ENCODE measurements at regions not wholly inside any gene's neighbourhood (a gene's known extent, or its start where the extent isn't known, plus 50 kb on each side); places are given as distances from the start of the nearest gene placed in this dataset.

GRCh38 chr1:201589186-201589585 lies 50.3 kb downstream of the NAV1 start:
- DNase-seq, result no peak

DNA sequence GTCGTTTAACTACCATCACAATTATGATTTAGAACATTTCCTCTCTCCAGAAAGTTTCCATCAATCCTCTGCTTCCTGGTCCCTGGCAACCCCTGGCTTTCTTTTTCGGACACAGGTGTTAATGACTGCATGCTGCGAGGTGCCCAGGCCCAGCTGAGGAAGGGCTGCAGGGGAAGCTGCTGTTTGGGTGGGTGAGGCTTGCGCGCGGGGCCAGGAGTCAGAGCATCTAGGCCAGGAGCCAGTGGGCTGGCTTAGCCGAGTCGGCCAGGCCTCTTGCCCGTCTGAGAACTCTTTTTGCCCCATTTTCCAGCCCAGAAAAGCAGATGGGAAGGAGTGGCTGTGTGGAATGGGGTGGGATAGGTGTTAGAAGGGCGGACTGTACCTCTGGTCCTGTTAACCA lies 51.5 kb downstream of the NAV1 start:
- DNase-seq, result no peak

DNA sequence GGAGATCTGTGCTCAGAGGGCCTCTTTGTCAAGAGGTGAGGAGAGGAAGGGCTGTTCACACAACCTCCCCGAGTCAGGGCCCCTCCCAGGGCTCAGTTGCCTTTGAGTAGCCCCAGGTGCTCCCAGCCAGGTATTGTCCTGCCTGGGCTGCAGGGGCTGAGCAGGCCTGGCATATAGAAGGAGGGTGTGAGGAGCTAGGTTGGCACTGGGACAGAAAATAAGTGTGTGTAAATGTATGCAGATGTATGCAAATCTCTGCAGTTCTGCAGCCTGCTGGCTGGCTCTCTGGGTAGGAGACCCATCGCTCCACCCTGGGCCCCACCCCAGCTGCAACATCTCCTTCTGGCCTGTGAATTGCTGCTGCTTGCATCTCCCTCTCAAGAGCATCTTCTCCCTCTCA lies 52.4 kb downstream of the NAV1 start:
- DNase-seq, result peak; percentile 38

DNA sequence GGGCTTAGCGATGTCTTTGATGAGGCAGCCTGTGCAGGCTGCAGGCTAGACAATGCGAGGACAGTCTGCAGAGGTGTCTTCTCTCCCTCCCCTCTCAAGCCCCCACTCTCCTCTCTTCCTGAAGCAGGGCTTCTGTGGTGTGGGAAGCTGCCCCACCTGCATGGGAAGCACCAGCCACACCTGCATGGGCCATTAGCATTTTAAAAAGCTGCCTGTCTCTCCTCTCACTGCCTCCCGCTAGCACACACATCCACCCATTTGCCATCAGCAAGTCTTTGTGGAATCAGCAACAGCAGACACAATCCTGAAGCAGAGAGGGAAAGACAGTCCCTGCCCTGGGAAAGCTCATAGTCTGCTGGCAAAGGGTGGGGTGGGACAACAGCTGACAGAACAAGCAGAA lies 53.1 kb downstream of the NAV1 start:
- peak; percentile 17 for DNase-seq

GRCh38 chr1:201593200-201593921 lies 54.4 kb downstream of the NAV1 start:
- DNase-seq, result no peak

DNA sequence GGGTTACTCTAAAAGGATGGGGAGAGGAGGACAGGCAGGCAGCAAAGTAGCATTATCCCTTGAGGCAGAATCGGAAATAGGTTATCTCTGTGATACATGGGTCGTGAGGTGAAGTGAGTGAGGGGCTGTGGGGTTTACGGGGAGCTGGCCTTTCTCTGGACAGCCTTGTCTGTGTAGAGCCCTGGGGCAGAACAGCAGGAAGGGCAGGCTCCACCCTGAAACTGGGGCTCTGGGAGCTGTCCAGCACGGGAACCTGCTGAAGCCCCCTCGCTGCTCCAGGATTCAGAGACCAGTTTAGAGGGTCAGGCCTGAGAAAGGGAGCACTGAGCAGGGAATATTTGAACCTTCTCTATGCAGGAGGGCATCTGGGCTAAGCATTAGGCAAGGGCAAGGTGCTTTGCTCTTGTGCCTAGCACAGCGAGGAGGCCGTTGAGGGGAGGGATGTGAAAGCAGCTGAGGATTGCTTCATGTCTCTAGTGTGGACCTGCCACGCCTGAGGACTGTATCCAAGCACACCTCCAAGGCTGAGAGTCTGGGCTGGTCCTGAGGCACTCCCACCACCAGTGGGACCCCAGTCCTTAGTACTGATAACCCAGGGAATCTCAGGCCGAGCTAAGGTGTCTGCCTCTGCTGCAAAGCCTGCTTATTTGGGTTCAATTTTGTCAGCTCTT lies 55.8 kb downstream of the NAV1 start:
- DNase-seq, result no peak

DNA sequence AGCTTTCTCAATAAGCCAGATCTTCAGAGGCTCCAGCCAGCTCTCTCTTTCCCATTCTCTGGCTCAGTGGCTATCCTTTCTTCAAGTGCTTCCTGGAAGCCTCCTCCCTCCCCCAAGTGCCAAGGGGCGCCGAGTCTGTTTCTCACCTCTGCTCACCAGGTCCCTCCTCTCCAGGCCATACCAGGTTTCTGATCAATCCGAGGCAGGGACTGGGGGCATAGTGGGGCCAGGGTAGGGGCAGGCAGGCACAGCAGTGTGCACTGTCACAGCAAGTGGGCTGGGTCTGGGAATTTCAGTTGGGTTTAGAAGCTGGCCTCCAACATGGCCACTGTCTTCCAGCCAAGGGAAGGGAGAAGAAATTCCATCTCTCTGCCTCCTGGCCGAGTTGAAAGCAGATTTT lies 56.5 kb downstream of the NAV1 start:
- no peak for DNase-seq

- no peak for DNase-seq
These were observed 57.4 kb downstream of the NAV1 start for GRCh38 chr1:201596101-201596868.

DNA sequence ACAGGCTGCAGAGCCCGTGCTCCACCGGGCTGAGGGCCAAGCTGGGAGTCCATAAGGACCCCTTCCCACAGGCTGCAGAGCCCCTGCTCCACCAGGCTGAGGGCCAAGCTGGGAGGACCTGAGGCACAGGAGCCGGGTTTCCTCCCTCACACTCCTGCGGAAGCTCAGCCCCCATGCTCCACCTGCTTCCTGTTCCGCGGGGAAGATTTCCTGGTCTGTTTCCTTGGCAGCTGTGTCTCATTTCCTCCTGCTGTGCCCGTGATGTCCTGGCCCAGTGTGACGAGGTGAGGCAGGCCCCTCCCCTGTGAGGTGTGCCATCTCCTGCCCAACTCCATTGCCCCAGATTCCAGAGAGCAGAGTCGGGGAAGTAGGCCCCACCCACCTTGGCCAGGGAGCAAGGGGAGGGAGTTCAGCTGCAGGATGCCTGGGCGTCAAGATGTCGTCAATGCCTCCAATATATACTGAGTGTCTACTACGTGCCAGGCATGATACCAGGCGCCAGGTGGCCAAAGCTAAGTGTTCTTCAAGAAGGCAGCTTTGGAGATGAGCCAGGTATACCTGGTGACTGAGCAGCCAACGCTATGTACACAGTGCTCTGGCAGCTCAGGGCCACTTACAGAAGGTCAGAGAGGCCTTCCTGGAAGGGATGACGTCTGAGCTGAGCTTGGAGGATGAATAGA lies 58.8 kb downstream of the NAV1 start:
- peak; percentile 98 for DNase-seq

DNA sequence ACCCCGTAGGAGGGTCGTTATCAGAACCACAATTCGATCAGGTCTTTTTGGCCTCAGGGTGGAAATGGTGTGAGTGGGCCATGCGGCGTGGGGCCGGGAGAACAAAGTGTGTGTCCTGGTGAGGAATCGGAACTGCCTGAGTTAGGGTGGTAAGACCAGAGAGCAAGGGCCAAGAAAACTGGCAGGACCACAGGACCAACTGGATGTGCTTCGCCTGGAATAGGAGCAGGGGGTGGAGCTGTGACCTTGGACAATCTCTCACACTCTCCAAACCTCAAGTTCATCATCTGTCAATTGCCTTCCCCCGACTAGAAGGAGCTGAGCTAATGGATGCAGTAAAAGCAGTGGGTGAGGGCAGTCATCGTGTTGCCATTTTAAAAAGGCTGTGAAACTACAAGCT lies 59.5 kb downstream of the NAV1 start:
- peak; percentile 36 for DNase-seq

GRCh38 chr1:201598973-201599372 lies 60.0 kb downstream of the NAV1 start:
- no peak for DNase-seq

DNA sequence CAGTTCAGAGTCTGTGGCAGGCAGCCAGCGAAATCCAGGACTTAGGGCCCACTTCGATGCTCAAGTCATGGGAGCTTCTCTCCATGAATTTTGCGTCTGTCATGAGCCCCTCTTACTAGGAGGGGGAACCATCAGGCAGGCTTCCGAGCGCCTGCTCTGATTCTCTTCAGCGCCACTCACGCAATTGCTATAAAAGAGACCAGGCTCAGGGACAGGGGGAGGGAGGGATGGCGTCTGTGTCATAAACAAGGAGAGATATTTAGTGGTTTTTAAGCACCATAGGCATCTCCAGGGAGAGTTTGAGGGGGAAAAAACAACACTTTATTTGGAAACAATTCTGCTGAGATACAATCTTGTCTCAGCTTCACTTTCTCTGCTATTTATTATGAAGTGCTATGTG lies 60.6 kb downstream of the NAV1 start:
- DNase-seq, result no peak

GRCh38 chr1:201602413-201603265 lies 63.7 kb downstream of the NAV1 start:
- no peak for DNase-seq

DNA sequence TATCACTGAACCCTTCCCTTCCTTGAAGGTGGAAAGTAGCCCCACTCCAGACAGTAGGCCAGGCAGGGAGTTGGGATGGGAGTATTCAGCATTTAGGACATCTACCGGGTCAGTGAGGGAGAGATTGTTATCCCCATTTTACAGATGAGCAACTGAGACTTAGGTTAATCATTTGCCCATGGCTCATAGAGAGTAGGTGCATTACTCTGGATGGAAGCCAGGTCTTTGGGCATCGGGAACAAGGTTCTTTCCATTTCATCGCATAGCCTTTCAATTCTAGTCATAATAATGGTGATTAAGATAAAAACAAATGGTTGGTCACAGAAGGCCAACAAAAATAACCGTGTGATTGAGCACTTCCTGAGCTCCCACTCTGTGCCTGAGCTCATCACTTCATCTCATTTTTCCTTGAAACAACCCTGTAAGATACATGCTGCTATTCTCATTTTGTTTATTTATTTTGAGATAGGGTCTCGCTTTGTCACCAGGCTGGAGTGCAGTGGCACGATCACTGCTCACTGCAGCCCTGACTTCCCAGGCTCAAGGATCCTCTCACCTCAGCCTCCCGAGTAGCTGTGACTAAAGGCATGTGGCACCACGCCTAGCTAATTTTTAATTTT lies 64.8 kb downstream of the NAV1 start:
- no peak for DNase-seq

DNA sequence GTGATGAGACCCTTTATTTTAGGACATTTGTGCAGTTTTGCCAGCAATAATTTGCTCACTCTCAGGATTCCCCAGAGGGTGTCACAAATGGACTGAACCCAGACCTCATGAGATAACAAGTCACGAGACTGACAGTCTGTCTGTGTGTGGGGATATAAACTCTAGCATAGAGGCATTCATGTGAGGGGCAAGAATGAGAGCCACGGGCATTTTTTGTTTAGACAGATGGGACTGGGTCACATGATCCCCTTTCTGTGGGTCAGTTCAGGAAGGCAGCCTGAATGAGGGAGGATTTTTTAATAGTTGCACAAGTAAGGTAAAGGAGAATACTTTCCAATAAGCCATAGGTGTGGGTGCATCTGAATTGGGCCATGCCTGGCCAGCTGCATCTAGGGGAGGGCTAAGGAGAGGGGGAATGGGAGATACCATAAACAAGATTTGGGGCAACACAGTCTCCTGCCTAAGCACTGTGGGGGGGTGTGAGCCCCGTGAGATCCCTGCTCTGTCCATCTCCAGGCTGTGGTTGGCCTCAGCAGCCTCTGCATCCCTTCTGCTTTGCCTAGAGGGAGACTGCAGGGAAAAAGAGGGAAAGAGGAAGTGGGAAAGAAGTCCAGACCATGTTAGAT lies 66.6 kb downstream of the NAV1 start:
- peak; percentile 49 for DNase-seq

GRCh38 chr1:201606096-201606495 lies 67.2 kb downstream of the NAV1 start:
- peak; percentile 17 for DNase-seq

- no peak for DNase-seq
These were observed 67.7 kb downstream of the NAV1 start for GRCh38 chr1:201606623-201607022.

GRCh38 chr1:201608635-201609395 lies 69.9 kb downstream of the NAV1 start:
- no peak for DNase-seq

DNA sequence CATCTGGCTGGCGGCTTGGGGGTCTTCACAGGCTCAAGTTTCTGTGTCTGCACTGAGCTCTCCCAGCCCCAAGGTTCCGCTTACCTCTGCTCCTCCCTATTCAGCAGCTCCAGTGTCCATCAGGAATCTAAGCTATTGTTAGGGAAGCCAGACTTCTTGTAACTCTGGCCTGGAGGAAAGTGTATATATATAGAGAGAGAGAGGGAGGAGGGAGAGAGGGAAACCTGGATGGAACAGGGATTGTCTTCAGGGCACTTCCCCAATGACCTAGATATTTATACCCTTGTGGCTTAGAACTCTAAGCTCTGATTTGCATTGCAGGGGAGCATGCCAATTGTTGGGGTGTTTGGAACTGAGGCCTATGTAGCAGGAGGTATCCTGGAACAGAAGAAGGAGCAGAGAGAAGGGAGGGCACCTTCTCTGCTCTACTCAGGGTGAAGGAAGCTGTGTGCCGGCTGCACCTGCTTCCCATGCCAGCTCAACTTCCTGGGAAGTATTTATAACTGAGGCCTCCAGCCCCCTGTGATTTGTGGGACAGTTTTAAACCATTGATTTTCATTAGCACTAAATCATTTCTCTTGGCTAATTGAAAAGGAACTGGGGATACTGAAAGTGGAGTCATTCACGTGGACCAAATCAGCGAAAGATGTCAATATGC lies 70.9 kb downstream of the NAV1 start:
- no peak for DNase-seq

DNA sequence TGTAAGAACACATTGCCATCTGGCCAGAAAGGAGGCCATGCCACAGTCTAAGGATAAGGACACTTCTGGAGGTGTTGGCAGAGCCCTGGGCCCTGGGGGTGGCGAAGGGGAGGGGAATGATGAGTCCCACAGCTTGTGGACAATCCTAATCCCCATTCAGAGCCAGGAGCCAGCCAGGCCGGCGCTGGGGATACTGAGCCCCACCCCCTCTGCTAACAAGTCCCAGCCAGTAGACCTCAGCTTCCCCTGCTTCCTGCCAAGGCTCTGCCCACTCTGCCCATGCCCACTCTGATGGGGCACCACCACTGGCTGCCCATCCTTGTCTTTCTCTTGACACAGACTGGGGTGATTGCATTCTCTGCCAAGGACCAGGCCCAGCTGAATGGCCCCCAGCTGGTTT lies 71.9 kb downstream of the NAV1 start:
- no peak for DNase-seq
